CD4-positive, alpha-beta T cell (primary cell): ENCODE measurements at regions not wholly inside any gene's neighbourhood (a gene's known extent, or its start where the extent isn't known, plus 50 kb on each side); places are given as distances from the start of the nearest gene placed in this dataset.

Source experiments
- ATAC-seq: fragments of 200-7000 bp; cut with Tn5 transposase; one replicate; pipeline ENCODE4 v1.10.0; 2022; ENCODE audit warnings: mild to moderate bottlenecking; ENCODE audit not compliant: poor library complexity
- CTCF ChIA-PET: fragments of 350-600 bp; sonication (Branson Sonifier 250); formaldehyde crosslinking; loops from one replicate; lab custom pipeline; 2021; ENCODE audit warnings: antibody characterized with exemption, inconsistent platforms; lab: Charles Lee
- POLR2A ChIA-PET: fragments of 350-600 bp; sonication (Branson Sonifier 250); formaldehyde crosslinking; loops from one replicate; lab custom pipeline; 2021; ENCODE audit warnings: antibody characterized with exemption, inconsistent platforms; lab: Charles Lee
- DNase-seq, 14 experiments: peaks; one replicate each; pipeline ENCODE4 v3.0.0-alpha.2; 2013 to 2020; ENCODE audit warnings: mixed read lengths in 2 of 14
- H3K27ac ChIP-seq, 2 donors: one replicate each; pipeline versions ENCODE4 v1.5.1 to v1.7.0; 2013; ENCODE audit warnings: low read length in 2 of 2, low read depth in 1 of 2, mild to moderate bottlenecking in 1 of 2
- H3K27me3 ChIP-seq, 2 experiments: 1 replicate in 1 of 2; 2 replicates in 1 of 2; pipeline versions ENCODE4 v1.6.1 to v1.7.0; 2013; ENCODE audit warnings: low read length in 2 of 2, control low read depth in 1 of 2, mild to moderate bottlenecking in 1 of 2, moderate library complexity in 1 of 2; ENCODE audit not compliant: insufficient read depth in 2 of 2, control insufficient read depth in 1 of 2
- H3K36me3 ChIP-seq: one replicate; pipeline ENCODE4 v1.6.1; 2013; ENCODE audit warnings: low read length, control low read depth; ENCODE audit not compliant: insufficient read depth
- H3K4me1 ChIP-seq: one replicate; pipeline ENCODE4 v1.6.1; 2013; ENCODE audit warnings: low read length, control low read depth; ENCODE audit not compliant: insufficient read depth
- H3K4me3 ChIP-seq: one replicate; pipeline ENCODE4 v1.5.1; 2013; ENCODE audit warnings: mild to moderate bottlenecking, low read length, moderate library complexity
- H3K9me3 ChIP-seq, 2 experiments: 1 replicate in 1 of 2; 2 replicates in 1 of 2; pipeline versions ENCODE4 v1.6.1 to v1.7.0; 2013; ENCODE audit warnings: low read length in 2 of 2, mild to moderate bottlenecking in 2 of 2, control low read depth in 1 of 2, moderate library complexity in 1 of 2; ENCODE audit not compliant: control insufficient read depth in 1 of 2, insufficient read depth in 1 of 2
- H3K27ac Mint-ChIP-seq: one replicate; pipeline ENCODE4 v1.8.0; 2020; ENCODE audit warnings: mixed read lengths
- H3K27me3 Mint-ChIP-seq: one replicate; pipeline ENCODE4 v1.8.0; 2021; ENCODE audit warnings: mixed read lengths
- H3K36me3 Mint-ChIP-seq: one replicate; pipeline ENCODE4 v1.8.0; 2021; ENCODE audit warnings: low read depth, mixed read lengths
- H3K4me1 Mint-ChIP-seq: one replicate; pipeline ENCODE4 v1.8.0; 2021; ENCODE audit warnings: low read depth, mixed read lengths
- H3K4me3 Mint-ChIP-seq: one replicate; pipeline ENCODE4 v1.8.0; 2020; ENCODE audit warnings: mild to moderate bottlenecking, mixed read lengths
- H3K9me3 Mint-ChIP-seq: one replicate; pipeline ENCODE4 v1.8.0; 2020; ENCODE audit warnings: mixed read lengths
- intact Hi-C, 2 experiments: fragments of 100-400 bp; cut with DNase I in 1 of 2; cut with micrococcal nuclease in 1 of 2; formaldehyde crosslinking; loops; one replicate each; pipeline versions ENCODE4 v1.15.1 to v1.9.0; 2023 to 2025; cut with DNase I, micrococcal nuclease
- TF ChIP-seq, protein P1 (sequence below): fragments of 200-600 bp; IDR thresholded peaks from one replicate; pipeline ENCODE4 v1.8.0; 2022; ENCODE audit warnings: antibody characterized with exemption, mild to moderate bottlenecking

DNA sequence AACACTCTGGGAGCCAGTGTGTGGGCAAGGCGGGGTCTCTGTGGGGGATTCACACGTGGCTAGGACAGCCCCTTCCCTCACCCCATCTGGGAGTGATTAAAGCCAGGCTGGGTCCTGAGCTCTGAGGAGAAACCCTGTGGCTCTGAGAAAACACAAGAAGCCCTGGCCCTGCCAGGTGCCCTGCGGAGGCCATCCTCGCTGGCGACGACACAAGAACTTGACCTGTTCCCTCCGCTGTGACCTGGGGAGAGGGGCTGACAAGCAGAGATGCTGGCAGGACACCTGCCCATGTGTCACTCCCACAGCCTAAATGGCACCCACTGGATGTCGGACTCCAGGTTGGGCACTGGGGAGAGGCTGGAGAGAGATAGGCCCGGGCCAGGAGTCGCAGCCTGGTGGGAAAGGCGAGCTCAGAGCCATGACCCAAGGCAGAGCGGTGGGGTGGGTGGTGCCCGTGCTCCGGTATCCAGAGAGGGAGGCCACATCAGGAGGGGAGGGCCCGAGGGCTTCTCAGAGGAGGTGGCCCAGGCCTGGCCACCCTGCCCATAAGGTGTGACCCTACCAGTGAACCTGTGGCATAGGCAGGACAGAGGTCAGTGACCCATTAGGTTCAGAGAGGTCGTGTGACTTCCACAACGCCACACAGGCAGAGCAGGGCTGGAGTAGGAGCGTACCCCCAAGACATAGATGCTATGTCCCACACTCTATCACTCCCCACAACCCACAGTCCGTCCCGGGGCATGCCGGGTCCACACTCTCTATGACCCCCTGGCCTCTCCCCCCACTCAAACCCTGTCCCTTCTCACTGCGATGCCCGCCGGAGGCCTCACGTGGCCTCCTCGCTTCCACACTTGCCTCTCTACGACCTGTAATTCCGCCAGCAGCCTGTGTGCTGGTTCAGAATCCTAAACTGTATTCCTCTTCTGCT, 59.4 kb upstream of the HPCAL1 start:
- H3K36me3 Mint-ChIP-seq: no peaks in the 10 kb centered on the region
- ATAC-seq (no peak), DNase-seq (no peak)
- H3K27ac ChIP-seq: no peak overlapping the region
- H3K9me3 Mint-ChIP-seq: no peaks in the 10 kb centered on the region
- intact Hi-C loops: no loop called here
- ChIA-PET POLR2A (no interaction called here), CTCF (no interaction called here)
- TF ChIP-seq, protein P1, sequence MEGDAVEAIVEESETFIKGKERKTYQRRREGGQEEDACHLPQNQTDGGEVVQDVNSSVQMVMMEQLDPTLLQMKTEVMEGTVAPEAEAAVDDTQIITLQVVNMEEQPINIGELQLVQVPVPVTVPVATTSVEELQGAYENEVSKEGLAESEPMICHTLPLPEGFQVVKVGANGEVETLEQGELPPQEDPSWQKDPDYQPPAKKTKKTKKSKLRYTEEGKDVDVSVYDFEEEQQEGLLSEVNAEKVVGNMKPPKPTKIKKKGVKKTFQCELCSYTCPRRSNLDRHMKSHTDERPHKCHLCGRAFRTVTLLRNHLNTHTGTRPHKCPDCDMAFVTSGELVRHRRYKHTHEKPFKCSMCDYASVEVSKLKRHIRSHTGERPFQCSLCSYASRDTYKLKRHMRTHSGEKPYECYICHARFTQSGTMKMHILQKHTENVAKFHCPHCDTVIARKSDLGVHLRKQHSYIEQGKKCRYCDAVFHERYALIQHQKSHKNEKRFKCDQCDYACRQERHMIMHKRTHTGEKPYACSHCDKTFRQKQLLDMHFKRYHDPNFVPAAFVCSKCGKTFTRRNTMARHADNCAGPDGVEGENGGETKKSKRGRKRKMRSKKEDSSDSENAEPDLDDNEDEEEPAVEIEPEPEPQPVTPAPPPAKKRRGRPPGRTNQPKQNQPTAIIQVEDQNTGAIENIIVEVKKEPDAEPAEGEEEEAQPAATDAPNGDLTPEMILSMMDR: no peak
- H3K9me3 ChIP-seq: no peaks in the 10 kb centered on the region
- H3K4me1 Mint-ChIP-seq: no peaks in the 10 kb centered on the region
- H3K4me1 ChIP-seq: no peaks in the 10 kb centered on the region
- no peaks in the 10 kb centered on the region for H3K27me3 Mint-ChIP-seq
- no peaks in the 10 kb centered on the region for H3K36me3 ChIP-seq
- no peak overlapping the region for H3K4me3 Mint-ChIP-seq
- no peak overlapping the region for H3K27ac Mint-ChIP-seq
- H3K4me3 ChIP-seq: no peak overlapping the region
- no peaks in the 10 kb centered on the region for H3K27me3 ChIP-seq

DNA sequence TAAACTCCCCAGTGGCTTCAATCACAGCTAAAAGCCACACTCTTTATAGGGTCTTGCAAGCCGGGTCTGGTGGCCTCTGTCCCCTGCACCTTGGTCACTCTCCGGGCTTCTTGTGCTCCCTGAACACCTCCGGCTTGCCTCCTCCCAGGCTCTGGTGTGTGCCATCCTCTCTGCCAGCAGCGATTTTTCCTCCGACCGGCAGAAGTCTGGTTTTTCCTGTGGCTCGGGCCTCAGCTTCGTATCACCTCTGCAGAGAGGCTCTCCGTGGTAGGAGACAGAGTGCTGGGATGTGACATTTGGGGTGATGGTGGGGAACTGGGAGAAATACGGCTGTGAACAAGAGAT, 58.8 kb upstream of the HPCAL1 start:
- intact Hi-C loops: no loop called here
- POLR2A ChIA-PET: no interaction called here
- H3K4me3 ChIP-seq: no peak overlapping the region
- no peak for ATAC-seq
- TF ChIP-seq, protein P1: no peak
- H3K27ac ChIP-seq: no peak overlapping the region
- CTCF ChIA-PET: no interaction called here
- H3K27me3 Mint-ChIP-seq: no peaks in the 10 kb centered on the region
- no peaks in the 10 kb centered on the region for H3K36me3 Mint-ChIP-seq
- no peak for DNase-seq
- H3K27ac Mint-ChIP-seq: no peak overlapping the region
- H3K4me3 Mint-ChIP-seq: no peak overlapping the region
- H3K36me3 ChIP-seq: no peaks in the 10 kb centered on the region
- no peaks in the 10 kb centered on the region for H3K27me3 ChIP-seq
- H3K4me1 ChIP-seq: no peaks in the 10 kb centered on the region
- peaks cover 1% of the 10 kb centered on the region for H3K9me3 Mint-ChIP-seq
- peaks cover 0 to 3% of the 10 kb centered on the region in 2 experiments for H3K9me3 ChIP-seq
- H3K4me1 Mint-ChIP-seq: no peaks in the 10 kb centered on the region

DNA sequence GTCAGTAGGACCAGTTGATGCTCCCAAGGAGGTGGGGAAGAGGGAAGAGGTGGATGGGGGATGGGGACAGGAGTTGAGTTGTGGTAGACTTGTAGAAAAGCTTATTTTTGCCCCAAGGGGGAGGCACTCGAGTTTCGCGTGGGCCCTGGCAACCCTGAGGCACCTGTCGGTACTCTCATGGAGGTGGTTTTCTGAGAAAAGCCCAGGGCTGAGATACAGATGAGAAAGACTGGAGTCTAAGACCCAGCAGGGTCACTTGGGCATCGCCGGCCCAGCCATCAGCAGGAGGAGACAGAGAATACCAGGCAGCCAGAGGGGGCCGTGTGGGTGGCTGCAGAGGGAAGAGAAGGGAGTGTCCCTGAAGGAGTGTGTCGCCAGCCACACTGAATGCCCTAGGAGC, 57.7 kb upstream of the HPCAL1 start:
- TF ChIP-seq, protein P1: no peak
- no peak overlapping the region for H3K4me3 Mint-ChIP-seq
- H3K27me3 Mint-ChIP-seq: no peaks in the 10 kb centered on the region
- H3K4me1 Mint-ChIP-seq: no peaks in the 10 kb centered on the region
- H3K36me3 ChIP-seq: no peaks in the 10 kb centered on the region
- no peaks in the 10 kb centered on the region for H3K4me1 ChIP-seq
- intact Hi-C loops: no loop called here
- no peak overlapping the region for H3K4me3 ChIP-seq
- POLR2A ChIA-PET: no interaction called here
- no peak overlapping the region for H3K27ac ChIP-seq
- peaks cover 0 to 9% of the 10 kb centered on the region in 2 experiments for H3K9me3 ChIP-seq
- H3K27ac Mint-ChIP-seq: no peak overlapping the region
- H3K27me3 ChIP-seq: no peaks in the 10 kb centered on the region
- H3K9me3 Mint-ChIP-seq: peaks cover 2% of the 10 kb centered on the region
- DNase-seq (no peak), ATAC-seq (no peak)
- CTCF ChIA-PET: no interaction called here
- no peaks in the 10 kb centered on the region for H3K36me3 Mint-ChIP-seq
